Heart left ventricle (tissue), 16 donors: ENCODE measurements at regions not wholly inside any gene's neighbourhood (a gene's known extent, or its start where the extent isn't known, plus 50 kb on each side); places are given as distances from the start of the nearest gene placed in this dataset.

ENCODE experiments used
- ATAC-seq, 4 donors: fragments of 200-7000 bp; cut with Tn5 transposase; one replicate each; pipeline ENCODE4 v1.9.1; 2020 to 2022; ENCODE audit warnings: moderate library complexity in 4 of 4, mild to moderate bottlenecking in 3 of 4, moderate number of reproducible peaks in 1 of 4
- DNase-seq, 5 donors: peaks; one replicate each; pipeline ENCODE4 v3.0.0-alpha.2; 2020
- H3K27ac ChIP-seq, 12 donors: fragments of 200-600 bp; sonication (generic) in 4 of 12; one replicate each; pipeline versions ENCODE4 v1.5.0 to v1.8.0; 2016 to 2022; ENCODE audit warnings: mild to moderate bottlenecking in 2 of 12
- H3K27me3 ChIP-seq, 9 donors: fragments of 200-600 bp; sonication (generic) in 2 of 9; one replicate each; pipeline versions ENCODE4 v1.5.1 to v1.8.0; 2016 to 2022; ENCODE audit warnings: mild to moderate bottlenecking in 3 of 9
- H3K36me3 ChIP-seq, 9 donors: fragments of 200-600 bp; sonication (generic) in 2 of 9; one replicate each; pipeline versions ENCODE4 v1.5.0 to v1.8.0; 2018 to 2022; ENCODE audit warnings: mild to moderate bottlenecking in 2 of 9
- H3K4me1 ChIP-seq, 12 donors: fragments of 200-600 bp; sonication (generic) in 4 of 12; one replicate each; pipeline versions ENCODE4 v1.5.0 to v1.8.0; 2016 to 2022; ENCODE audit warnings: mild to moderate bottlenecking in 3 of 12
- H3K4me3 ChIP-seq, 12 donors: fragments of 200-600 bp; sonication (generic) in 4 of 12; one replicate each; pipeline versions ENCODE4 v1.5.0 to v1.8.0; 2017 to 2022; ENCODE audit warnings: mild to moderate bottlenecking in 9 of 12, moderate library complexity in 4 of 12
- H3K9me3 ChIP-seq, 12 donors: fragments of 200-600 bp; sonication (generic) in 4 of 12; one replicate each; pipeline versions ENCODE4 v1.5.0 to v1.8.0; 2016 to 2022; ENCODE audit warnings: mild to moderate bottlenecking in 1 of 12
- CTCF ChIP-seq, 12 donors: fragments of 200-600 bp; sonication (generic) in 4 of 12; IDR thresholded peaks; one replicate each; pipeline versions ENCODE4 v1.5.0 to v1.8.0; 2018 to 2022; ENCODE audit warnings: antibody characterized with exemption in 12 of 12, mild to moderate bottlenecking in 5 of 12
- POLR2A ChIP-seq, 2 donors: fragments of 450-650 bp; IDR thresholded peaks; one replicate each; pipeline ENCODE4 v1.6.1; 2017; ENCODE audit warnings: antibody characterized with exemption in 2 of 2, mild to moderate bottlenecking in 2 of 2, moderate library complexity in 2 of 2
- WGBS, 4 donors: extraction: QIAGEN DNeasy Blood & Tissue Kit in 2 of 4; methylation state at CpG; one replicate each; pipeline versions ENCODE4 v1.1.5 to v1.1.7; 2013 to 2018; 5-methylcytosine and 5-hydroxymethylcytosine counted together
- intact Hi-C, 10 donors: fragments of 100-400 bp; cut with DNase I; formaldehyde crosslinking; loops; one replicate each; pipeline versions ENCODE4 v1.11.1 to v1.14.2; 2022
- donor health status: ischemic (EF 13 %, LVEDD 7.1; RV severe dilation, severe dysfunction).
- donor health status: healthy with polysubstance abuse.
- donor health status: DM: no; HTN: yes; CAD: no.
- donor health status: DM: no; HTN: no; CAD: no.
- donor health status: ischemic (EF 25% LVEDD 6.9; RV normal size, moderate dysfunction).
- donor health status: ischemic (EF 25% LVEDD 5.7; RV mildly dilated, moderate dysfunction).
- donor health status: healthy.
- donor health status: DM: yes; HTN: yes; CAD: no.
- donor health status: ischemic (EF 35%, LVEDD 5.7; RV mildly dilated, moderate dysfunction).
- donor health status: nonischemic (EF 11% LVEDD 7.7; RV severe dilation, severe dysfunction).
- donor health status: DM: yes; HTN: yes; CAD: no.
- donor health status: PGD.
- donor health status: ischemic (EF 29% LVEDD 5.4; RV normal size, mild dysfunction).
- donor health status: nonischemic (EF 23%, LVEDD 6.1; RV moderate dilation, normal function).

- no peak for TF ChIP-seq POLR2A (IDR thresholded peaks at IDR 0.05)
- TF ChIP-seq CTCF (IDR thresholded peaks at IDR 0.05): no peak
- DNase-seq (no peak), ATAC-seq (no peak)
- 40 to 68% (median 54%) methylated on average over 4 of the region's 4 CpGs for WGBS, 4 donors
- H3K27ac ChIP-seq: no peak overlapping the region
- peaks cover 0 to 2% (median 0%) of the 10 kb centered on the region in 12 donors for H3K9me3 ChIP-seq
- intact Hi-C loops: no loop called here
- H3K4me1 ChIP-seq: no peaks in the 10 kb centered on the region
- H3K4me3 ChIP-seq: no peak overlapping the region
- peaks cover 0 to 6% (median 0%) of the 10 kb centered on the region in 9 donors for H3K27me3 ChIP-seq
- no peaks in the 10 kb centered on the region for H3K36me3 ChIP-seq
Measured at GRCh38 chr16:9323170-9323569, 231.7 kb downstream of the HAPSTR1 start.

GRCh38 chr16:9327253-9327652 is 235.8 kb downstream of the HAPSTR1 start:
- intact Hi-C loops: no loop called here
- H3K27ac ChIP-seq: no peak overlapping the region
- H3K27me3 ChIP-seq: peaks cover 0 to 6% (median 0%) of the 10 kb centered on the region in 9 donors
- ATAC-seq: no peak
- no peaks in the 10 kb centered on the region for H3K4me1 ChIP-seq
- WGBS, 4 donors: 81 to 89% (median 87%) methylated on average over 5 of the region's 5 CpGs
- no peak overlapping the region for H3K4me3 ChIP-seq
- DNase-seq: no peak
- no peaks in the 10 kb centered on the region for H3K9me3 ChIP-seq
- H3K36me3 ChIP-seq: no peaks in the 10 kb centered on the region
- TF ChIP-seq POLR2A (IDR thresholded peaks at IDR 0.05) (no peak), CTCF (IDR thresholded peaks at IDR 0.05) (no peak)

- no peaks in the 10 kb centered on the region for H3K36me3 ChIP-seq
- no peak overlapping the region for H3K4me3 ChIP-seq
- WGBS, 4 donors: 52 to 57% (median 55%) methylated on average over 4 of the region's 4 CpGs
- DNase-seq: no peak
- no peaks in the 10 kb centered on the region for H3K4me1 ChIP-seq
- ATAC-seq: no peak
- no peak for TF ChIP-seq POLR2A (IDR thresholded peaks at IDR 0.05)
- TF ChIP-seq CTCF (IDR thresholded peaks at IDR 0.05): no peak
- no peak overlapping the region for H3K27ac ChIP-seq
- H3K9me3 ChIP-seq: peaks cover 0 to 8% (median 0%) of the 10 kb centered on the region in 12 donors
- peaks cover 0 to 6% (median 0%) of the 10 kb centered on the region in 9 donors for H3K27me3 ChIP-seq
- intact Hi-C loops: no loop called here
Measured at GRCh38 chr16:9328411-9328810, 237.0 kb downstream of the HAPSTR1 start.

- no peak overlapping the region for H3K4me3 ChIP-seq
- intact Hi-C loops: no loop called here
- peaks cover 0 to 6% (median 0%) of the 10 kb centered on the region in 9 donors for H3K27me3 ChIP-seq
- DNase-seq: no peak
- 56 to 68% (median 61%) methylated on average over 7 of the region's 7 CpGs for WGBS, 4 donors
- H3K27ac ChIP-seq: peak overlapping the region in 2 of 12 donors; percentile 9 to 13
- ATAC-seq: no peak
- TF ChIP-seq CTCF (IDR thresholded peaks at IDR 0.05) (no peak), POLR2A (IDR thresholded peaks at IDR 0.05) (no peak)
- H3K9me3 ChIP-seq: peaks cover 0 to 8% (median 0%) of the 10 kb centered on the region in 12 donors
- no peaks in the 10 kb centered on the region for H3K4me1 ChIP-seq
- no peaks in the 10 kb centered on the region for H3K36me3 ChIP-seq
Measured at GRCh38 chr16:9330095-9330494, 238.7 kb downstream of the HAPSTR1 start.
